HUES64 (cell line): ENCODE measurements at regions not wholly inside any gene's neighbourhood (a gene's known extent, or its start where the extent isn't known, plus 50 kb on each side); places are given as distances from the start of the nearest gene placed in this dataset.

ENCODE experiments used
- H3K27ac ChIP-seq: 2 replicates; pipeline ENCODE4 v1.7.0; 2013; ENCODE audit warnings: low read depth, low read length, inconsistent platforms
- H3K27me3 ChIP-seq: 2 replicates; pipeline ENCODE4 v1.6.1; 2013; ENCODE audit warnings: mild to moderate bottlenecking, low read length; ENCODE audit not compliant: insufficient read depth
- H3K36me3 ChIP-seq: 2 replicates; pipeline ENCODE4 v1.6.1; 2013; ENCODE audit warnings: mild to moderate bottlenecking, low read length; ENCODE audit not compliant: insufficient read depth
- H3K4me1 ChIP-seq: 2 replicates; pipeline ENCODE4 v1.6.1; 2013; ENCODE audit warnings: mild to moderate bottlenecking, low read length, moderate library complexity; ENCODE audit not compliant: insufficient read depth
- H3K4me3 ChIP-seq: 2 replicates; pipeline ENCODE4 v1.5.1; 2013; ENCODE audit warnings: mild to moderate bottlenecking, low read length, moderate library complexity
- H3K9ac ChIP-seq: 2 replicates; pipeline ENCODE4 v1.6.1; 2013; ENCODE audit warnings: mild to moderate bottlenecking, low read depth, low read length
- H3K9me3 ChIP-seq: 2 replicates; pipeline ENCODE4 v1.6.1; 2013; ENCODE audit warnings: low read depth, low read length; ENCODE audit not compliant: insufficient read depth
- WGBS: fragments of 150-250, 120-280 bp; methylation state at CpG from one replicate; pipeline ENCODE4 v1.1.7; 2013; ENCODE audit warnings: missing lambda C conversion rate; 5-methylcytosine and 5-hydroxymethylcytosine counted together

- H3K27ac ChIP-seq, result no peak overlapping the region
Observed at GRCh38 chr22:27340047-27340446, 461.5 kb downstream of the MN1 start.

GRCh38 chr22:27344546-27344945 is 457.0 kb downstream of the MN1 start:
- no peaks in the 10 kb centered on the region for H3K36me3 ChIP-seq
- 93% methylated on average over 1 of the region's 1 CpG for WGBS
- H3K9ac ChIP-seq, result no peak overlapping the region
- H3K4me1 ChIP-seq, result no peaks in the 10 kb centered on the region
- no peaks in the 10 kb centered on the region for H3K27me3 ChIP-seq
- no peak overlapping the region for H3K4me3 ChIP-seq
- peaks cover 11% of the 10 kb centered on the region; the same call in 1 of the 2 replicates for H3K9me3 ChIP-seq
- no peak overlapping the region for H3K27ac ChIP-seq

More at GRCh38 chr22:27340047-27340446, 461.5 kb downstream of the MN1 start:
- Histone ChIP-seq H3K4me1 (peaks cover 5% of the 10 kb centered on the region; the same call in 1 of the 2 replicates), H3K36me3 (no peaks in the 10 kb centered on the region), H3K27me3 (no peaks in the 10 kb centered on the region), H3K4me3 (no peak overlapping the region), H3K9ac (no peak overlapping the region), H3K9me3 (0 out of 2 replicates have a peak, but pooled peaks cover 8% of the 10 kb centered on the region)
- 87% methylated on average over 2 of the region's 2 CpGs for WGBS

- 92% methylated on average over 7 of the region's 7 CpGs for WGBS
- H3K4me1 ChIP-seq, result no peaks in the 10 kb centered on the region
- no peaks in the 10 kb centered on the region for H3K27me3 ChIP-seq
- no peak overlapping the region for H3K9ac ChIP-seq
- no peaks in the 10 kb centered on the region for H3K36me3 ChIP-seq
- peaks cover 21% of the 10 kb centered on the region; the same call in 1 of the 2 replicates for H3K9me3 ChIP-seq
- H3K4me3 ChIP-seq, result no peak overlapping the region
- no peak overlapping the region for H3K27ac ChIP-seq
Observed at GRCh38 chr22:27345691-27346090, 455.9 kb downstream of the MN1 start.

- Histone ChIP-seq H3K9ac (no peak overlapping the region), H3K4me3 (no peak overlapping the region), H3K9me3 (peaks cover 16% of the 10 kb centered on the region; the same call in 1 of the 2 replicates), H3K36me3 (no peaks in the 10 kb centered on the region), H3K27me3 (no peaks in the 10 kb centered on the region), H3K27ac (no peak overlapping the region), H3K4me1 (peaks cover 3% of the 10 kb centered on the region; the same call in 1 of the 2 replicates)
- 89% methylated on average over 5 of the region's 5 CpGs for WGBS
Observed at GRCh38 chr22:27347951-27348350, 453.6 kb downstream of the MN1 start.

DNA sequence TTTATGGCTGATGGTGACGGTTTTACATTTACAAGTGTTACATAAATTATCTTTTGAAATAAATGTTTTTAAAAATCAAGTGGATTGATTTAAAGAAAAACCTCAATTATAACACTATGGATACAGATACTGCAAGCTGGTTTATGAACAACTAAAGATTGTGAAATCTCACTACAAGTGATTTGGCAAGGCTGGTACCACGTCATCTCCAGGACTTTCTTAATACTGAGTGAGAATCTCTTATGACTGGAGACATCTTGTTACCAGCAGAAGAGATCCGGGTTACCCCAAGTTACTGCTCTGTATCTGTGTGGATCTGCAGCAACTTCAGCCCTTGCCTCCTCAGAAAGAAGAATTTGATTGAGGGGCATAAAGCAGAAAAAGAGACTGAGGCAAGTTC is 452.9 kb downstream of the MN1 start:
- Histone ChIP-seq H3K9ac (no peak overlapping the region), H3K36me3 (no peaks in the 10 kb centered on the region), H3K27me3 (no peaks in the 10 kb centered on the region), H3K9me3 (peaks cover 16% of the 10 kb centered on the region; the same call in 1 of the 2 replicates), H3K4me3 (no peak overlapping the region), H3K27ac (no peak overlapping the region), H3K4me1 (peaks cover 3% of the 10 kb centered on the region; the same call in 1 of the 2 replicates)
- 94% methylated on average over 2 of the region's 3 CpGs for WGBS

- no peak overlapping the region for H3K27ac ChIP-seq
- no peaks in the 10 kb centered on the region for H3K27me3 ChIP-seq
- H3K9ac ChIP-seq, result no peak overlapping the region
Observed at GRCh38 chr22:27349456-27349855, 452.1 kb downstream of the MN1 start.

GRCh38 chr22:27350306-27350705 is 451.2 kb downstream of the MN1 start:
- Histone ChIP-seq H3K4me3 (no peak overlapping the region), H3K4me1 (peaks cover 3% of the 10 kb centered on the region; the same call in 1 of the 2 replicates), H3K36me3 (no peaks in the 10 kb centered on the region), H3K9me3 (peaks cover 16% of the 10 kb centered on the region; the same call in 1 of the 2 replicates), H3K9ac (no peak overlapping the region), H3K27ac (no peak overlapping the region), H3K27me3 (no peaks in the 10 kb centered on the region)

More at GRCh38 chr22:27349456-27349855, 452.1 kb downstream of the MN1 start:
- Histone ChIP-seq H3K9me3 (peaks cover 16% of the 10 kb centered on the region; the same call in 1 of the 2 replicates), H3K36me3 (no peaks in the 10 kb centered on the region), H3K4me3 (no peak overlapping the region), H3K4me1 (peaks cover 3% of the 10 kb centered on the region; the same call in 1 of the 2 replicates)

GRCh38 chr22:27352426-27352825 is 449.1 kb downstream of the MN1 start:
- Histone ChIP-seq H3K9me3 (peaks cover 29% of the 10 kb centered on the region; the same call in 1 of the 2 replicates), H3K9ac (no peak overlapping the region), H3K27me3 (peaks cover 5% of the 10 kb centered on the region; the same call in 1 of the 2 replicates), H3K4me1 (peaks cover 3% of the 10 kb centered on the region; the same call in 1 of the 2 replicates), H3K36me3 (no peaks in the 10 kb centered on the region), H3K4me3 (no peak overlapping the region), H3K27ac (no peak overlapping the region)
- WGBS, result 75% methylated on average over 6 of the region's 6 CpGs

- Histone ChIP-seq H3K36me3 (no peaks in the 10 kb centered on the region), H3K9ac (no peak overlapping the region), H3K4me3 (no peak overlapping the region), H3K9me3 (peaks cover 13% of the 10 kb centered on the region; the same call in 1 of the 2 replicates), H3K27me3 (peaks cover 26% of the 10 kb centered on the region; the same call in 1 of the 2 replicates), H3K27ac (no peak overlapping the region), H3K4me1 (no peaks in the 10 kb centered on the region)
- WGBS, result 78% methylated on average over 7 of the region's 7 CpGs
Observed at GRCh38 chr22:27358096-27358870, 443.3 kb downstream of the MN1 start.

DNA sequence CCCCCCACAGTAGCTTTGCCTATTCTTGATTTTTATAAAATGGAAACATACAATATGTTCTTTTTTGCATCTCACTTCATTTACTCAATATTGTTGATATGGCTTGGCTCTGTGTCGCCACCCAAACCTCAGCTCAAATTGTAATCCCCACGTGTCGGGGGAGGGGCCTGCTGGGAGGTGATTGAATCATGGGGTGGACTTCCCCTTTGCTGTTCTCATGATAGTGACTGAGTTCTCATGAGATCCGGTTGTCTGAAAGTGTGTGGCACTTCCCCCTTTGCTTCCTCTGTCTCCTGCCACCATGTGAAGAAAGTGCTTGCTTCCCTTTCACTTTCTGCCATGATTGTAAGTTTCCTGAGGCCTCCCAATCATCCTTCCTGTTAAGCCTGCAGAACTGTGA is 431.3 kb downstream of the MN1 start:
- Histone ChIP-seq H3K27me3 (no peaks in the 10 kb centered on the region), H3K27ac (no peak overlapping the region), H3K9ac (no peak overlapping the region), H3K9me3 (no peaks in the 10 kb centered on the region), H3K36me3 (no peaks in the 10 kb centered on the region), H3K4me3 (no peak overlapping the region), H3K4me1 (peaks cover 7% of the 10 kb centered on the region)
- WGBS, result 66% methylated on average over 4 of the region's 4 CpGs

- H3K4me3 ChIP-seq, result no peak overlapping the region
- 90% methylated on average over 4 of the region's 4 CpGs for WGBS
- no peaks in the 10 kb centered on the region for H3K27me3 ChIP-seq
- H3K4me1 ChIP-seq, result peaks cover 7% of the 10 kb centered on the region
- H3K9ac ChIP-seq, result no peak overlapping the region
- no peaks in the 10 kb centered on the region for H3K36me3 ChIP-seq
- no peak overlapping the region for H3K27ac ChIP-seq
- no peaks in the 10 kb centered on the region for H3K9me3 ChIP-seq
Observed at GRCh38 chr22:27370987-27371386, 430.6 kb downstream of the MN1 start.
